Large intestine (tissue), 3 donors: ENCODE measurements at regions not wholly inside any gene's neighbourhood (a gene's known extent, or its start where the extent isn't known, plus 50 kb on each side); places are given as distances from the start of the nearest gene placed in this dataset.

ENCODE experiments used
- DNase-seq, 2 donors: peaks; one replicate each; pipeline versions ENCODE4 v3.0.0 to v3.0.0-alpha.2; 2013
- H3K27ac ChIP-seq: one replicate; pipeline ENCODE4 v1.5.1; 2013; ENCODE audit warnings: low read length
- H3K27me3 ChIP-seq: 2 replicates; pipeline ENCODE4 v1.6.1; 2013; ENCODE audit warnings: low read length; ENCODE audit not compliant: control insufficient read depth, insufficient read depth
- H3K36me3 ChIP-seq: 2 replicates; pipeline ENCODE4 v1.6.1; 2013; ENCODE audit warnings: low read length; ENCODE audit not compliant: control insufficient read depth, insufficient read depth
- H3K4me1 ChIP-seq: one replicate; pipeline ENCODE4 v1.6.1; 2013; ENCODE audit warnings: low read length; ENCODE audit not compliant: control insufficient read depth, insufficient read depth
- H3K4me3 ChIP-seq: one replicate; pipeline ENCODE4 v1.5.1; 2013; ENCODE audit warnings: low read length
- H3K9me3 ChIP-seq: one replicate; pipeline ENCODE4 v1.6.1; 2013; ENCODE audit warnings: mild to moderate bottlenecking, low read depth, low read length, moderate library complexity; ENCODE audit not compliant: control insufficient read depth
- WGBS: methylation state at CpG from one replicate; pipeline ENCODE4 v1.1.5; 2013; ENCODE audit warnings: low lambda C conversion rate; ENCODE audit not compliant: insufficient coverage; 5-methylcytosine and 5-hydroxymethylcytosine counted together

DNA sequence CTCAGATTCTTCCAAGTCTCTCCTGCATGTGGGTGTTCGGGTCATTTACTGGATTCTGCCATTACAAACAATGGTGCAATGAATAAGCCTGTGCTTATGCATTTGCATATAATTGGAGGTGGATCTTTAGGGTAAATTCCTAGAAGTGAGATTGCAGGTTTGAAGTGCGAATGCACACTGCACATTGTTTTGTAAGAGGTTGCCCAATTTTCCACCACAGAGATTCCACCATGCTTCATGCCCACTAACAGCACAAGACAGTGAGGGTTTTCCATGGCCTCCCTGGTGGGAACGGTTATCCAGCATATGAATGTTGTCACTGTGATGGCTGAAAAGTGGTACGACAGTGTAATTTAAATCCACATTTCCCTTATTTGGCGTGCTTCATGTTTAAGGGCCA is 178.8 kb upstream of the PMEPA1 start:
- H3K36me3 ChIP-seq: no peaks in the 10 kb centered on the region
- H3K4me1 ChIP-seq: no peaks in the 10 kb centered on the region
- WGBS: 100% methylated on average over 1 of the region's 5 CpGs
- no peak for DNase-seq
- no peak overlapping the region for H3K27ac ChIP-seq
- no peak overlapping the region for H3K4me3 ChIP-seq
- H3K27me3 ChIP-seq: peaks cover 7% of the 10 kb centered on the region
- H3K9me3 ChIP-seq: no peaks in the 10 kb centered on the region

DNA sequence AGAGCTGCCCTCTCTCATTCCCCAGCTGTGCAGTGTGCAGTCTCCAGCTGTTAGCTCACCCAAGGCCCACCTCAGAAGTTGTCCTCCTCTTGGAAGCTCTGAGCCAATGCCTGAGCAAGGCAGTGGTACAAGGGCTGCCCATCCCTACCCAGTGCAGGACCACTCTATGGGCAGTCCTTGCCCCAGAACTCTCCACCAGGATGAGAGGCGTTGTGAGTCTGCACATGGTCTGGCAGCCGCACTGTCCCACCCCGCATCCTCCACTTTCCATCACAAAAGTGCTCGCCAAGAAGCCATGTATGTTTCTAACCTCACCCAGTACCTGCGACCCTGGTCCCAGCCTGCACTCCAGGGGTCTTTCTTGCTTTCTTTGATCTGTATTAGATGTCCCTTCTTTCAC is 175.1 kb upstream of the PMEPA1 start:
- no peak for DNase-seq
- Histone ChIP-seq H3K4me1 (no peaks in the 10 kb centered on the region), H3K27me3 (peaks cover 7% of the 10 kb centered on the region), H3K27ac (no peak overlapping the region), H3K4me3 (no peak overlapping the region), H3K9me3 (no peaks in the 10 kb centered on the region), H3K36me3 (no peaks in the 10 kb centered on the region)
- WGBS: 83% methylated on average over 2 of the region's 5 CpGs

DNA sequence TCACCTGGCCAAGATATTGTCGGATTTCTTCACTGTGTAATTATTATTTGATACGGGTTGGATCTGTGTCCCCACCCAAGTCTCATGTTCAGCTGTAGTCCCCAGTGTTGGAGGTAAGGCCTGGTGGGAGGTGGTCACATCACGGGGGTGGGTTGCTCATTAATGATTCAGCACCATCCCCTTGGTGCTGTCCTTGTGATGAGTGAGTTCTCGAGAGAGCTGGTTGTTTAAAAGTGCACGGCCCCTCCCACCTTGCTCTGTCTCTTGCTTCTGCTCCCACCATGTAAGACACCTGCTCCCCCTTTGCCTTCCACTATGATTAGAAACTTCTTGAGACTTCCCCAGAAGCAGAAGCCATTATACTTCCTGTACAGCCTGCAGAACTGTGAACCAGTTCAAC is 173.9 kb upstream of the PMEPA1 start:
- Histone ChIP-seq H3K9me3 (no peaks in the 10 kb centered on the region), H3K4me1 (no peaks in the 10 kb centered on the region), H3K36me3 (no peaks in the 10 kb centered on the region), H3K27me3 (peaks cover 18% of the 10 kb centered on the region), H3K27ac (no peak overlapping the region), H3K4me3 (no peak overlapping the region)
- no CpG with 5 or more reads among the region's 5 CpGs for WGBS
- no peak for DNase-seq

DNA sequence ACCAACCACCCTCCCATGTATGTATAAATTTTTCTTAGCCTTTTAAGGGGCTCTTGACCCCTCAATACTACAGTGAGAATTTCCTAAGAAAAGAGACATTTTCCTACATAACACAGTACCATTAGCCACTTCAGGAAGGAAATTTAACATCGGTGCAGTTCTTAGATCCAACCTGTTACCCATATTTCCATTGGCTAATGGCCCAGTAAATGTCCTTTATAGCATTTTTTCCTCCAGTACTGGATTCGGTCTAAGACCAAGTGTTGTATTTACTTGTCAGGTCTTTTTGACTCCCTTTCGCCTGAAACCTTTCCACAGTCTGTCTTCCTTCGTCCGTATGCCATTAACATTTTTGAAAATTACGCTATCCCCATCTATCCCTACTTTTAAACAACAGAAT is 173.4 kb upstream of the PMEPA1 start:
- Histone ChIP-seq H3K9me3 (no peaks in the 10 kb centered on the region), H3K27me3 (peaks cover 23% of the 10 kb centered on the region), H3K4me1 (no peaks in the 10 kb centered on the region), H3K4me3 (no peak overlapping the region), H3K36me3 (no peaks in the 10 kb centered on the region), H3K27ac (no peak overlapping the region)
- DNase-seq: no peak
- 100% methylated on average over 2 of the region's 6 CpGs for WGBS

- Histone ChIP-seq H3K4me3 (no peak overlapping the region), H3K9me3 (no peaks in the 10 kb centered on the region), H3K27me3 (peaks cover 27% of the 10 kb centered on the region), H3K36me3 (no peaks in the 10 kb centered on the region), H3K27ac (no peak overlapping the region), H3K4me1 (no peaks in the 10 kb centered on the region)
- DNase-seq: no peak
- WGBS: 100% methylated on average over 2 of the region's 16 CpGs
Measured at GRCh38 chr20:57882451-57883161, 172.8 kb upstream of the PMEPA1 start.

DNA sequence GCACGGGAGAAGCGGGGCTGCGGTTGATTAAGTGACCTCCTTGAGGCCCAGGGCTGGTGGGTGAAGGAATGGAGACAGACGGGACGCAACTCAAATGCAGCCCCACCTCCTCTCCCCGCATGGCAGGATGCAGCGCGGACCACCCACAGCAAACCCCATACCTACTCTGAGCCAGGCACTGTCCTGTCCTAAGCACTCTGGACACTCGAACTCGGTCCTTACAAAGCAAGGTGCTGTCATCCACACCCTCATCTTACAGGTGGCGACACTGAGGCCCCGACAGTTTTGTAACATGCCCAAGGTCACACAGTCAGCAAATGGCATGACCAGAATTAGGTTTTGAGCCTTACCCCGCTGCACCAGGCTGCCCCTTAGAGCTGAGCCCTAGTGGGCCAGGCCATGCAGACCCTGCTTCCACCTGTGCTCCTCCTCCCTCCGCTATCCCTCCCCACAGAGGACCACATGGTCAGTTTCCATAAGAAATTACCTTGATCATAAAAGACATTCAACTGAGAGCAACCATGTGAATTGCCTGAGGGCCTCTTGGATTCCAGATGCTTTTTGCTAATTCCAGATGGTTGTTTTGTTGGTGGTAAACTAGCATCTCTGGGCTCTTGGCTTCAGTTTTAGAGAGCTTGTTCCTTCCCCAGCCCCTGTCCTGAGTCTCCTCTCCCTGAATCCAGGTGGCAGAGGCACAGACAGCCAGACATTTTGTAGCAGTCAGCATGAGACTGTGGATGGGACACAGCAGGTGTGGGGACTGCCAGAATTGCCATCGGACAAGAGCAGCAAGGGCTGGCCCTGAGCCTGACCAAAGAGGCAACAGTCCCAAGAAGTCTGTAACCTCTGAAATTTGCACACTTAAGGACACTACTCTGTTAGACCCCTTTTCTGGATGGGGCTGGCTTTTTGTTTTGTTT is 171.9 kb upstream of the PMEPA1 start:
- Histone ChIP-seq H3K27me3 (peaks cover 28% of the 10 kb centered on the region), H3K36me3 (no peaks in the 10 kb centered on the region), H3K9me3 (no peaks in the 10 kb centered on the region), H3K4me3 (no peak overlapping the region), H3K4me1 (peaks cover 2% of the 10 kb centered on the region), H3K27ac (no peak overlapping the region)
- no CpG with 5 or more reads among the region's 15 CpGs for WGBS
- no peak for DNase-seq

- no peaks in the 10 kb centered on the region for H3K36me3 ChIP-seq
- H3K27me3 ChIP-seq: peaks cover 37% of the 10 kb centered on the region
- peaks cover 2% of the 10 kb centered on the region for H3K4me1 ChIP-seq
- H3K4me3 ChIP-seq: no peak overlapping the region
- DNase-seq: no peak
- no peak overlapping the region for H3K27ac ChIP-seq
- H3K9me3 ChIP-seq: no peaks in the 10 kb centered on the region
Measured at GRCh38 chr20:57880571-57880892, 170.7 kb upstream of the PMEPA1 start.

- WGBS: no CpG with 5 or more reads among the region's 13 CpGs
Measured at GRCh38 chr20:57879779-57880570, 170.2 kb upstream of the PMEPA1 start.

DNA sequence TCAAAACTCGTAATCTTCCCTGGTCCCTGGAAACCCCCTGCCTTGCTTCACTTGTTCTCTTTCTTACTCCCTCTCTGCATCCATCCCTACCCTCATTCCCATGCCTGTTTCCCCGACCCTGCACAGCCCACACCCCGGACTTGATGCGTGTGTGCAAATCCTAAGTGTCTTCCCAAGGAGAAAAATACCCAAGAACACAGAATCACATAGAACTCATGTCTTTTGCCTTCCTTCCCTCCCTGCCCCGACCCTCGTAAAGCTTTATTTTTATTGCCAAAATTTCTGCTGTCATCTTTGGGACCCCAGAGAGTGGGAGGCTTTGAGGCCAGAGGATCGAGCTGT is 169.6 kb upstream of the PMEPA1 start:
- H3K4me1 ChIP-seq: peaks cover 2% of the 10 kb centered on the region
- WGBS: 70% methylated on average over 2 of the region's 7 CpGs
- no peak overlapping the region for H3K4me3 ChIP-seq
- peak in 1 of 2 donors; percentile 11 for DNase-seq
- no peak overlapping the region for H3K27ac ChIP-seq
- H3K36me3 ChIP-seq: no peaks in the 10 kb centered on the region
- H3K27me3 ChIP-seq: peaks cover 41% of the 10 kb centered on the region
- H3K9me3 ChIP-seq: no peaks in the 10 kb centered on the region

More at GRCh38 chr20:57879779-57880570, 170.2 kb upstream of the PMEPA1 start:
- peak; percentile 21 to 39 for DNase-seq
- peaks cover 39% of the 10 kb centered on the region for H3K27me3 ChIP-seq
- H3K36me3 ChIP-seq: no peaks in the 10 kb centered on the region
- peaks cover 2% of the 10 kb centered on the region for H3K4me1 ChIP-seq
- H3K4me3 ChIP-seq: no peak overlapping the region
- H3K9me3 ChIP-seq: no peaks in the 10 kb centered on the region
- no peak overlapping the region for H3K27ac ChIP-seq

DNA sequence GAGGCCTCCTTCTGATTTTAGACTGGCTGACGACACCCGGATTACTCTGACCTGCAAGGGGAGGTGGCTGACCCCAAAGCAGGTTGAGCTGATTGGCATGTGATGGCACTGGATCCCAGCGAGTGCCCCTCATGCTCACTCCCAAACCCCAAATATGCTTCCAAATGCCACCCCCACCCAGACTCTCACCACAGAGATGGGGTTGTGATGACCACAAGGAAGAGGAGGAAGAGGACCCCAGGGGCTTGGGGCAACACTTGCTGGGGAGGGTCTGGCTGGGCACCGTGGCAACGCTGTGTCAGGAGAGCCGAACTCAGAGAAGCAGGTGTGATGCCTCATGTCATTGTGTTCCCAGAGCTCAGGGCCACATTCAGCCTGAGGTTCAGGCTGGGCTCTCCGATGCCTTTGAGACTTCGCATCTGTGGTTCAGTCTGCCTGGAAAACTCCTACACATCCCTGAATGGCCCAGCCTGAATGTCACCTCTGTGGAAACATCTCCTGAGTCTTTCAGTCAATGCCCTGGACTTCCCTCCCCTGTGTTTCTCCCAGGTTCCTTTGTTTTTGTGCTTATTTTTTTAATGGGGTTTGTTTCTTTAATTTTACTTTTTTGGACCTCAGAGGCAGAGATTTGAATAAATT is 169.1 kb upstream of the PMEPA1 start:
- DNase-seq: no peak
- WGBS: no CpG with 5 or more reads among the region's 8 CpGs

More for the DNA sequence above, 169.1 kb upstream of the PMEPA1 start:
- Histone ChIP-seq H3K27me3 (peaks cover 44% of the 10 kb centered on the region), H3K36me3 (no peaks in the 10 kb centered on the region), H3K4me1 (peaks cover 2% of the 10 kb centered on the region), H3K27ac (no peak overlapping the region), H3K9me3 (no peaks in the 10 kb centered on the region), H3K4me3 (no peak overlapping the region)
